Liver (tissue), 3 donors: ENCODE measurements at regions not wholly inside any gene's neighbourhood (a gene's known extent, or its start where the extent isn't known, plus 50 kb on each side); places are given as distances from the start of the nearest gene placed in this dataset.

Source experiments
- CTCF ChIP-seq: fragments of 150-350 bp; IDR thresholded peaks from 2 replicates; pipeline ENCODE4 v1.5.1; 2017; ENCODE audit warnings: improper control_type of control experiment, low read depth, low read length; ENCODE audit not compliant: missing input control
- EGR1 ChIP-seq, 2 donors: IDR thresholded peaks; 2 replicates each; pipeline ENCODE4 v1.6.1; 2016 to 2018; ENCODE audit warnings: antibody characterized with exemption in 2 of 2, low read depth in 2 of 2
- GABPA ChIP-seq, 2 donors: IDR thresholded peaks in 1 of 2; conservative IDR thresholded peaks in 1 of 2; 2 replicates each; pipeline ENCODE4 v1.6.1; 2016; ENCODE audit warnings: antibody characterized with exemption in 2 of 2, mild to moderate bottlenecking in 1 of 2, moderate library complexity in 1 of 2
- HNF4A ChIP-seq, 2 donors: conservative IDR thresholded peaks; 2 replicates each; pipeline ENCODE4 v1.6.1; 2016; ENCODE audit warnings: antibody characterized with exemption in 2 of 2, mild to moderate bottlenecking in 2 of 2
- JUND ChIP-seq, 2 donors: IDR thresholded peaks; 2 replicates each; pipeline ENCODE4 v1.6.1; 2016; ENCODE audit warnings: antibody characterized with exemption in 2 of 2
- MAX ChIP-seq: IDR thresholded peaks from 2 replicates; pipeline ENCODE4 v1.6.1; 2016; ENCODE audit warnings: antibody characterized with exemption
- RAD21 ChIP-seq, 2 donors: IDR thresholded peaks; 2 replicates each; pipeline ENCODE4 v1.6.1; 2016; ENCODE audit warnings: antibody characterized with exemption in 2 of 2, mild to moderate bottlenecking in 2 of 2
- REST ChIP-seq: IDR thresholded peaks from 2 replicates; pipeline ENCODE4 v1.6.1; 2016; ENCODE audit warnings: antibody characterized with exemption, mild to moderate bottlenecking
- RXRA ChIP-seq, 2 donors: IDR thresholded peaks; 2 replicates each; pipeline ENCODE4 v1.6.1; 2017 to 2018; ENCODE audit warnings: antibody characterized with exemption in 2 of 2, mild to moderate bottlenecking in 1 of 2
- TAF1 ChIP-seq: conservative IDR thresholded peaks from 2 replicates; pipeline ENCODE4 v1.6.1; 2016; ENCODE audit warnings: antibody characterized with exemption, mild to moderate bottlenecking
- YY1 ChIP-seq: IDR thresholded peaks from 2 replicates; pipeline ENCODE4 v1.6.1; 2016; ENCODE audit warnings: antibody characterized with exemption, mild to moderate bottlenecking
- ZBTB33 ChIP-seq: IDR thresholded peaks from 2 replicates; pipeline ENCODE4 v1.6.1; 2016; ENCODE audit warnings: antibody characterized with exemption
- donor health status: healthy.
- donor health status: healthy.

GRCh38 chr4:62588671-62589070, 1388.5 kb downstream of the ADGRL3 start:
- TF ChIP-seq CTCF (no peak), RAD21 (IDR thresholded peaks at IDR 0.05) (no peak), TAF1 (no peak), REST (no peak), HNF4A (conservative IDR thresholded peaks at IDR 0.05) (no peak), EGR1 (IDR thresholded peaks at IDR 0.05; ENCODE audit: low read depth in 2 of 2) (no peak), MAX (no peak), RXRA (IDR thresholded peaks at IDR 0.05) (no peak), GABPA (IDR thresholded peaks at IDR 0.05 in 1 of 2, conservative IDR thresholded peaks at IDR 0.05 in 1 of 2) (no peak), JUND (IDR thresholded peaks at IDR 0.05) (no peak), YY1 (no peak), ZBTB33 (no peak)
